ENCODE measurements at regions not wholly inside any gene's neighbourhood (a gene's known extent, or its start where the extent isn't known, plus 50 kb on each side); places are given as distances from the start of the nearest gene placed in this dataset.

GRCh38 chr11:115631609-115632008 is 127.4 kb upstream of the CADM1 start:
- CTCF ChIA-PET: no interaction called here
- DNase-seq (ENCODE audit: extremely low spot score): no peak
- no peak for TF ChIP-seq CTCF (IDR thresholded peaks at IDR 0.05; ENCODE audit: control extremely low read depth, extremely low read depth, low read depth, missing control alignments)
- POLR2A ChIA-PET: no interaction called here

- TF ChIP-seq CTCF (IDR thresholded peaks at IDR 0.05; ENCODE audit: control extremely low read depth, extremely low read depth, low read depth, missing control alignments): no peak
- CTCF ChIA-PET: no interaction called here
- DNase-seq (ENCODE audit: extremely low spot score): no peak
- POLR2A ChIA-PET: no interaction called here
Measured at GRCh38 chr11:115630214-115630613, 126.0 kb upstream of the CADM1 start.

- POLR2A ChIA-PET: no interaction called here
- no peak for DNase-seq (ENCODE audit: extremely low spot score)
- TF ChIP-seq CTCF (IDR thresholded peaks at IDR 0.05; ENCODE audit: control extremely low read depth, extremely low read depth, low read depth, missing control alignments): no peak
- CTCF ChIA-PET: no interaction called here
Measured at GRCh38 chr11:115629456-115630015, 125.3 kb upstream of the CADM1 start.

- ChIA-PET CTCF (interaction anchor here (0.8 kb wide), 1 partner anchor 14 kb away, joined by 3 read pairs; no protein-coding TSS in a partner anchor), POLR2A (no interaction called here)
- TF ChIP-seq CTCF (IDR thresholded peaks at IDR 0.05; ENCODE audit: control extremely low read depth, extremely low read depth, low read depth, missing control alignments): no peak
- DNase-seq (ENCODE audit: extremely low spot score): no peak
Measured at GRCh38 chr11:115627666-115628460, 123.6 kb upstream of the CADM1 start.

GRCh38 chr11:115627071-115627470 is 122.9 kb upstream of the CADM1 start:
- CTCF ChIA-PET: interaction anchor here (0.8 kb wide), 1 partner anchor 14 kb away, joined by 3 read pairs; no protein-coding TSS in a partner anchor
- POLR2A ChIA-PET: no interaction called here
- DNase-seq (ENCODE audit: extremely low spot score): no peak
- no peak for TF ChIP-seq CTCF (IDR thresholded peaks at IDR 0.05; ENCODE audit: control extremely low read depth, extremely low read depth, low read depth, missing control alignments)

- POLR2A ChIA-PET: no interaction called here
- CTCF ChIA-PET: interaction anchor here (1.1 kb wide), 1 partner anchor 14 kb away, joined by 3 read pairs; no protein-coding TSS in a partner anchor
- no peak for TF ChIP-seq CTCF (IDR thresholded peaks at IDR 0.05; ENCODE audit: control extremely low read depth, extremely low read depth, low read depth, missing control alignments)
- DNase-seq (ENCODE audit: extremely low spot score): no peak
Measured at GRCh38 chr11:115626414-115626813, 122.2 kb upstream of the CADM1 start.

All from GM10248 (cell line).